ENCODE measurements at regions not wholly inside any gene's neighbourhood (a gene's known extent, or its start where the extent isn't known, plus 50 kb on each side); places are given as distances from the start of the nearest gene placed in this dataset.

GRCh38 chr6:159525445-159526025 lies 167.5 kb downstream of the SOD2 start:
- H3K27me3 ChIP-seq (ENCODE audit: control insufficient read depth, low read length): no peaks in the 10 kb centered on the region
- no peaks in the 10 kb centered on the region for H3K9me2 ChIP-seq (replicated peaks; ENCODE audit: control insufficient read depth, low read length)
- no peaks in the 10 kb centered on the region for H3F3A ChIP-seq (ENCODE audit: control insufficient read depth, insufficient read depth)
- H3K4me3 ChIP-seq (ENCODE audit: low read length): no peak overlapping the region
- TF ChIP-seq CTCF (IDR thresholded peaks at IDR 0.05; ENCODE audit: low read depth, low read length, poor library complexity, severe bottlenecking): no peak
- TF ChIP-seq EZH2phosphoT487 (IDR thresholded peaks at IDR 0.05; ENCODE audit: borderline replicate concordance, low read length): no peak
- H3K27ac ChIP-seq (ENCODE audit: low read depth, low read length): no peak overlapping the region
- no peaks in the 10 kb centered on the region for H3K36me3 ChIP-seq (ENCODE audit: control insufficient read depth, low read length)
- no peaks in the 10 kb centered on the region for H3K9me3 ChIP-seq (ENCODE audit: control insufficient read depth, insufficient read depth, low read length)
- H3K79me2 ChIP-seq (ENCODE audit: control insufficient read depth, low read length): no peaks in the 10 kb centered on the region
- no peaks in the 10 kb centered on the region for H3K4me1 ChIP-seq (ENCODE audit: control insufficient read depth, low read length)
- H4K20me1 ChIP-seq (ENCODE audit: control insufficient read depth, insufficient read depth, low read depth, low read length): no peaks in the 10 kb centered on the region
- H3K4me2 ChIP-seq (ENCODE audit: low read length): no peak overlapping the region

GRCh38 chr6:159522877-159523547 lies 170.0 kb downstream of the SOD2 start:
- TF ChIP-seq CTCF (IDR thresholded peaks at IDR 0.05; ENCODE audit: low read depth, low read length, poor library complexity, severe bottlenecking) (no peak), EZH2phosphoT487 (IDR thresholded peaks at IDR 0.05; ENCODE audit: borderline replicate concordance, low read length) (no peak)
- H3K9me2 ChIP-seq (replicated peaks; ENCODE audit: control insufficient read depth, low read length): no peaks in the 10 kb centered on the region

GRCh38 chr6:159521962-159522361 lies 171.1 kb downstream of the SOD2 start:
- Histone ChIP-seq H3K36me3 (ENCODE audit: control insufficient read depth, low read length) (no peaks in the 10 kb centered on the region), H3K9me2 (replicated peaks; ENCODE audit: control insufficient read depth, low read length) (no peaks in the 10 kb centered on the region), H3K27ac (ENCODE audit: low read depth, low read length) (no peak overlapping the region), H3K4me2 (ENCODE audit: low read length) (no peak overlapping the region), H3F3A (ENCODE audit: control insufficient read depth, insufficient read depth) (no peaks in the 10 kb centered on the region), H4K20me1 (ENCODE audit: control insufficient read depth, insufficient read depth, low read depth, low read length) (no peaks in the 10 kb centered on the region), H3K4me3 (ENCODE audit: low read length) (no peak overlapping the region), H3K79me2 (ENCODE audit: control insufficient read depth, low read length) (no peaks in the 10 kb centered on the region), H3K4me1 (ENCODE audit: control insufficient read depth, low read length) (no peaks in the 10 kb centered on the region), H3K27me3 (ENCODE audit: control insufficient read depth, low read length) (no peaks in the 10 kb centered on the region), H3K9me3 (ENCODE audit: control insufficient read depth, insufficient read depth, low read length) (no peaks in the 10 kb centered on the region)
- TF ChIP-seq CTCF (IDR thresholded peaks at IDR 0.05; ENCODE audit: low read depth, low read length, poor library complexity, severe bottlenecking) (no peak), EZH2phosphoT487 (IDR thresholded peaks at IDR 0.05; ENCODE audit: borderline replicate concordance, low read length) (no peak)

More at GRCh38 chr6:159522877-159523547, 170.0 kb downstream of the SOD2 start:
- Histone ChIP-seq H3K4me2 (ENCODE audit: low read length) (no peak overlapping the region), H3K27ac (ENCODE audit: low read depth, low read length) (no peak overlapping the region), H3K27me3 (ENCODE audit: control insufficient read depth, low read length) (no peaks in the 10 kb centered on the region), H3K36me3 (ENCODE audit: control insufficient read depth, low read length) (no peaks in the 10 kb centered on the region), H3K79me2 (ENCODE audit: control insufficient read depth, low read length) (no peaks in the 10 kb centered on the region), H4K20me1 (ENCODE audit: control insufficient read depth, insufficient read depth, low read depth, low read length) (no peaks in the 10 kb centered on the region), H3F3A (ENCODE audit: control insufficient read depth, insufficient read depth) (no peaks in the 10 kb centered on the region), H3K4me1 (ENCODE audit: control insufficient read depth, low read length) (no peaks in the 10 kb centered on the region), H3K9me3 (ENCODE audit: control insufficient read depth, insufficient read depth, low read length) (no peaks in the 10 kb centered on the region), H3K4me3 (ENCODE audit: low read length) (no peak overlapping the region)
